ENCODE measurements at regions not wholly inside any gene's neighbourhood (a gene's known extent, or its start where the extent isn't known, plus 50 kb on each side); places are given as distances from the start of the nearest gene placed in this dataset.

DNA sequence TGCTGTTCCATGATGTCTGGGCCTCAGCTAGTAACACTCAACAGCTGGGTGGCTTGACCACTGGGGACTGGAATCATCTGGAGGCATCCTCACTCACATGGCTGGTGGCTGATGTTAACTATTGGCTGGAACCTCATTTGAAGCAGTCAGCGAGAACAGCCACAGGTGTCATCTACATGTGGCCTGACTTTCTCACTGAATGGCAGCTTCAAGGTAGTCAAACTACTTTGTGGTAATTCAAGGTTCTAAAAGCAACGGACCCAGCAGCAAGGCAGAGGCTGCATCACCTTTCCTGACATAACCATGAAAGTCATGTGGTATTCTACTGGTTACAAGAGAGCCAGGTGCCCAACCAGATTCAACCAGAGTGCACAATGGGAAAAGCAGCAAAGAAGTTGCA lies 115.9 kb upstream of the DST start:
- no peak for DNase-seq
- intact Hi-C loops (cut with micrococcal nuclease): loop anchor here (5.0 kb wide), 1 partner anchor 46 kb away; no protein-coding TSS in a partner anchor
- ATAC-seq: no peak

DNA sequence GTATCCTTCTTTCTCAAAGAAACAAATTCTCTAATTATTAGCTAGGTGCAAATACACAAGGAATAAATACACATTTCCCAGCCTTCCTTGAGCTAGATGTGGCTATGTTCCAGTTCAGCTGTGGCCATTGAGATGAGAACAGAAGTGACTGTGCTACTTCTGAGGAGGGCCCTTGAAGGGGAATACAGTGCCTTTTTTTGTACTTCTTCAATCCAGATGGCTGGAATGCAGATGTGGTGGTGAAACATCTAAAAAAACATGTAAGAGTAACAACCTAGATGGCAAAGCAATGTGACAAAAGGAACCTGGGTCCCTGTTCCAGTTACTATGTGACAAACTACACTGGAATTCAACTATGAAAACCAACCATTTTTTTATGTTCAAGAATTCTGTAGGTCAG lies 115.4 kb upstream of the DST start:
- ATAC-seq: peak; percentile 19
- intact Hi-C loops (cut with micrococcal nuclease): loop anchor here (5.0 kb wide), 1 partner anchor 46 kb away; no protein-coding TSS in a partner anchor
- DNase-seq: no peak

DNA sequence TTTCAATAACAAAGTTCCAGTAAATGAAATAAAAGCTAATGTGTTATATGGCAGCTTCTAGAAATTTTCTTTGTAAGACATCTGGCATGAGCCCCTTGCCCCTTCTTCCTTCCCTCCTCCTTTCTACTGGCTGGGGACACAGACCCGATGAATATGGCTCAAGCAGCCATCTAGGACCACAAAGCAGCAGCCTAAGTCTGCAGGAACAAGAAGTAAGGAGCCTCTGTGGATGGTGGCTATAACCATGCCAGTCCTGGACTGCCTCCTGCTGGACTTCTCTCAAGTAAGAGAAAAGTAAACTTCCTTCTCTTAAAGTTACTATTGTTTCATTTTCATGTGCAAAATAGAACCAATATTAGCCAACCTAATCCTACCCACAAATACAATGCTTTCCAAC lies 114.9 kb upstream of the DST start:
- intact Hi-C loops (cut with micrococcal nuclease): loop anchor here (5.0 kb wide), 1 partner anchor 45 kb away; no protein-coding TSS in a partner anchor
- ATAC-seq: peak; percentile 57
- DNase-seq: no peak

DNA sequence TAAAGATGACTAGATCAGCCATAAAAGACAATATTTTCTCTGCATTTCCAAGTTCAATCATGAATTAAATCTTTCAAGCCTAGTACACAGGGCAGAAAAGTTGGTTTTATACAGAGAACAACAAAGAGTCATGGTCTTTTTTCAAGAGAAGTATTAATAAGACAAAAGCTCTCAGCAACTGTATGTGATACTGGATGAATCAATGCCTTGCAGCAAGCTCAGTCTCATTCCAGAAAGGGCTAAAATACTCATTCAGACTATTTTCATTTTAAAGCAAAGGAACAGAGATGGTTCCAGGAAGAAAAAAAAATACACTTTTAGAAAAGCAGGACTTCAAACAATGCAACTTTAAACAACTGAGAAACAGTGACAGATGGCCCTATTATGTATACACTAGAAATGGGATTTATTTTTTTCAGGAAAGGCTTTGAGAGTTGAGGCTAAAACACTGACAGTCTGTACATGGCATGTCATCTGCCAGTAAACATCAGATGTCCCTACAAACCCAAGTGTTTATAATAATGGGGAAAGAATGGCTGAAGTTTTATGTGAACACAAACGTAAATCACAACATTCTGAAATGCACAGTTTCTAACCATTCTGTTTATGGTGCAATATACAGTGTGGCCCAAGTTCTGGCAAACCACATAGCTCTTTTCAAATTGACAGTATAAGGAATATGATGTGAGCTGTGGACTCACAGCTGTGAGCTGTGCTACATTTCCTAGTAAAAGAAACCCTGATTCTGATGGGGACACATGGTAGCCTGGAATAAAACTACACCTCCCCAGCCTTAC lies 114.3 kb upstream of the DST start:
- no peak for DNase-seq
- intact Hi-C loops (cut with micrococcal nuclease): loop anchor here (5.0 kb wide), 1 partner anchor 45 kb away; no protein-coding TSS in a partner anchor
- no peak for ATAC-seq

DNA sequence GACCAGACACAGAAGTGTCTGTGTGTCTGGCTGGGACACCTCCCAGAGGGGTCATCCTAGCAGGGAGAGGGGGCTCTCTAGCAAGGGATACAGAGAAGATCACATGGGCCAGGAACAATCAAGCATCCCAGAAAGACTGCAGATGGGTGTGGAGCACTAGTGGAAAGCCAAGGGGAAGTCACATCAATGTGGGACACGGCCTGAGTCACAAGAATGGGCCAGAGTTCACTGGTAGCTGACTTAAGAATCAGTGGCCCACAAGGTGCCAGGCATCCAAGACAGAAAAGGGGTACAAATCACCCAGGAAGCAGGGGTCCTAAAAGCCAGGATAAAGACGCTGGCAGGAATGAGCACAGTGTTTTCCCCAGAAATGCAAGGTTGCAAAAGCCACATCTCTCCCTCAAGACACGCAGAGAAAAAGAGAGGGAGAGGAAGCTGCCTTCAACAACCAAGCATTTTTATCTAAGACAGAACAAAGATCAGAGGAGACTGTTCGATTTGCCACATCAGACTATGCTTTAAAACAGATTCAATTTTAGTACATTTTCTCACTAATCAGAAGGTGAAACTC lies 113.6 kb upstream of the DST start:
- peak; percentile 38 for ATAC-seq
- no peak for DNase-seq
- intact Hi-C loops (cut with micrococcal nuclease): loop anchor here (5.0 kb wide), 1 partner anchor 44 kb away; no protein-coding TSS in a partner anchor

DNA sequence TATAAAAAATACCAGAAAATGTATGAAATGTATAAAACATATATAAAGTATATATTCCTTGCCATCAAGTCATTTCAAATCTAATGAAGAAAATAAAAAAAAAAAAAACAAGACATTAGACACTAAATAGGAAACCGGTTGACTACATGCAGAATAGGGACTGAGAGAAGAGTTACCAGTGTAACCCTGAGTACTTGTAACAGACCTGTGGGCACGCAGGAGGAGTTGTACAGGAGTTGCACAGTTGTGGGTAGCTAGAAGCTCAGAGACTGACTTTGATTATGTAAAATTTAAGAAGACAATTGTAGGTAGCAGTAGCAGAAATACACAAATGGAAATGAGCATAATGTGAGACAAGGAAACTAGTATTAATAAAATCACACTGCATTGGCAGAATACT lies 112.4 kb upstream of the DST start:
- DNase-seq (no peak), ATAC-seq (peak; percentile 50)
- intact Hi-C loops (cut with micrococcal nuclease): loop anchor here (5.0 kb wide), 1 partner anchor 43 kb away; no protein-coding TSS in a partner anchor

DNA sequence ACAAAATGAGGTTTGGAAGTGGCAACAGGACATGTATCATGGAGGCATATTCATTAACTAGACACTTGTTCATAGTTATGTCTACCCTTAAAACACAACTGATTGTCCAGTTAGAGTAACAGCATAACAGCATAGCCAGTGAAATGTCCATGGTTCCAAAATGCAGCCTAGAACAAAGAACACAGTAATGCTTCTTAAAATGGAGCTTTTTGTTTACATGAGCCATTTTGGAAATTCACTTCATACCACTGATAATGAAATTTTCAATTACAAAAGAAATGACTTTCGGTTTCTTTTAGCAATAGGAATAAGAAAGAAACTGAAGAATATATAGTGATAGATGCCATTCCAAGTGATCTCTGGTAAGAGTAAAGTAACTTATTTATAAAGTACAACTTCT lies 111.1 kb upstream of the DST start:
- ATAC-seq (no peak), DNase-seq (no peak)
- intact Hi-C loops (cut with micrococcal nuclease): no loop called here

DNA sequence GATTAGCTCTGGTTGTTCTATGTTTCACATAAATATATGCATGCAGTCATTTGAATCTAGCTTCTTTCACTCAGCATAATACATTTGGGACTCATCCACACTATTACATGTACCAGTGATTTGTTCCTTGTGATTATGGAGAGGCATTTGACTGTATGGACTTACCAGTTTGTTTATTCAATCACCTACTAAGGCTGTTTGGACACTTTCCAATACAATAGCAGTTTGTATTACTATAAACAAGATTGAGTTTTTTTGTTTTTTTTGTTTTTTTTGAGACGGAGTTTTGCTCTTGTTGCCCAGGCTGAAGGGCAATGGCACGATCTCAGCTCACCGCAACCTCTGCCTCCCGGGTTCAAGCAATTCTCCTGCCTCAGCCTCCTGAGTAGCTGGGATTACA lies 109.8 kb upstream of the DST start:
- ATAC-seq (no peak), DNase-seq (no peak)
- intact Hi-C loops (cut with micrococcal nuclease): no loop called here

DNA sequence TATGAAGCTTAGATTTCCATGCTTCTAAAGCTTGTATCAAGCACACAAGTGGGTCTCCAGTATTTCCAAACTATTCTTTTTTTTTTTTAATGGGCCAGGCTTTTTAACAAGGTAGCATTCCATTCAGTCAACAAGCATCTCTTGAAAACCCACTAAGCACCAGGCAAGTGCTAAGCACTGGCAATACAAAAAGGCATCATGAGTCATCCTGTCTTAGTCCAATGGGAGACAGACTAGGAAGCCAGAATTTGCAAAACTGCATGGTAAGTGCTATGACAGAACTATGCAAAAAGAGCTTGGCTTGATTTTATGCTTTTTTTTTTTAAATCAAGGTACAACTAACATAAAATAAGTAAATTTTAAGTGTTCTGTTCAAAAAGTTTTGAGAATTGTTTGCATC lies 109.3 kb upstream of the DST start:
- ATAC-seq (peak; percentile 49), DNase-seq (no peak)
- intact Hi-C loops (cut with micrococcal nuclease): no loop called here

DNA sequence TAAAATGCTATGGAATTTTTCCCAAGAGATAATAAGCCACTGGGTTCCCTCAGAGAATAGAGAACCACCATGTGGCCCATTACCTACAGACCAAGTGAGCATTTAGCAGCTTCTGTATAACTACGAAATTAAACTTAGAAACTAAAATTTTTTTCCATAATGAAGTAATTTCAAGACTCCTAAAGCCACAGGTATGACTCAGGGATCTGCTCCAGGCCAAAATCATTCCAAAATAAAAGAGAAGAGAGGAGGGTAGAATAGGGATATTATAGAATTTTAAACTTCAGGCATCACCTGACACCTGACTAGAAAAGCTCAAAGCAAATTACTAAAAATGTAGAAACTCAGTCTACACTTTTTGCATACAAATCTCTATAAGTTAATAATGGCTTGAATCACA lies 108.9 kb upstream of the DST start:
- intact Hi-C loops (cut with micrococcal nuclease): no loop called here
- no peak for ATAC-seq
- DNase-seq: no peak

DNA sequence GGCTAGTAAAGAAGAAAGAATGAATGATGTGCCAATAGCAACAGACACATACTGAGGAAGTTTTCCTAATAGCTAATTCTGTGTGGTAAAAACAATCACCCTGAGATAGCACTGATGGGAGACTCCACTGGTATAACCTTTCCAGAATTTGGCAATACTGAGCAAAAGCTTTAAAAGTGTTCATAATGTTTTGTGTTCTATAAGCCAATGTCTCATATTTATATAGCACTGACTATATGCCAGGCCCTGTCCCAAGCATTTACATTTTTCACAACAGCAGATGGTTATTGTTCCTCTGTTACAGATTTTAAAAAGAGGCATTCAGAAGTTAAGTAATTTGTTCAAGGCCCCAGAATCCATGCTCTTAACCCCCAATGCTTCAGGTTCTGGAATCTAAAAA lies 108.0 kb upstream of the DST start:
- ATAC-seq (no peak), DNase-seq (no peak)
- intact Hi-C loops (cut with micrococcal nuclease): no loop called here

DNA sequence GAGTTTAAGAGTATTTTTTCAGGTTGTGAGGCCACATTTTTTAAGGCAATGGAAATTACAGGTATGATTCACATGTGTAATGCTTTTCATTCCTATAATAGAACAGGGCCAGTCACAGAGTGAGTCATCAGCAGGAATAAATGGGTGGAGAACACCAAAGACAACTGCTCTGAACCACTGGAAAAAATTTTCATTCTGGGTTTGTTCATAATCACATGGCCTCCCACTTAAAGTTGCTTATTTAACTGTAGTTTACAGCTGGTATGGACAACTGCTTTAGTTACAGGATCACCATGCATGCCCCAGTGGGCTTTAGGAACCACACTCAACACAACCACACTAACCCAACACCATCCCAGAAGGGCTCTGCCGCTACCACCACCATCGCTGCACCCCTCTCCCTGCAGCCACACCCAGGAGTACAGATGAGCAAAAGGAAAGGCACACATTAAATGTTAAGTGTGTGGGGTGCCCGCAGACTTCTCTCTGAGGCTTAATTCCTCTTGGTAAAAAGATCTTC lies 107.0 kb upstream of the DST start:
- ATAC-seq (peak; percentile 17), DNase-seq (no peak)
- intact Hi-C loops (cut with micrococcal nuclease): no loop called here

DNA sequence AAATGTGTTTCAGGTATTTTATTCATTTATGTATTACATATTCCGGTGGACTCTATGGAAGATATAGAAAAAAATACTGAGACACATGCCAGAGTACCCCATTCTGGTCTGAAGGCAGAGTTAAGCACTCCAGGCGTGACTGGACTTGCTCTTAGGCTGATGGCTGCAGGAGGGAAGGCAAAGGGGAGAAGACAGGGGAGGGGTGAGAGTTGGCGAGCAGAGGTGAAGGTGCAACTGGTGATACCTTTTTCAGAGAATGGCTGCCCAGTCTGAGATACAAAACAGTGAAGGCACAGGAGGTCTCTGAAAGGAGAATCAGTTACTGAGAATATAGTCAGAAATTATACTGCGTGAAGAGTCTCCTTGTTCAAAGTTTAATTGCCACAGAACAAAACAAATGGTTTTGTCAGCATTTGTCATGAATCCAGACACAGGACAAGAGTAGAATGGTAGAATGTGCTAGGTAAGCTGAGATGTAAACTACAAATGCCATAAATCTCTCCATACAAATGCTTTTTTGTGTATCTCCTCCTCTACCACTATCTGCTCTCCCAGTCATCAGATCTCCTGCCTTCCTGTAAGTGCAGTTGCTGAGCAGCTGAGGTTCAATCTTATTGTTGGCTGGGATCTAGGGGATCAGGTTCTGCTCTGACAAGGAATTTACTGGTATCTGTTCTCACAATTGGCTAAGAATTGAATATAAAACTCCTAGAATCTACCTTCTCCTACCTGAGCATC lies 104.2 kb upstream of the DST start:
- intact Hi-C loops (cut with micrococcal nuclease): no loop called here
- ATAC-seq (no peak), DNase-seq (no peak)

DNA sequence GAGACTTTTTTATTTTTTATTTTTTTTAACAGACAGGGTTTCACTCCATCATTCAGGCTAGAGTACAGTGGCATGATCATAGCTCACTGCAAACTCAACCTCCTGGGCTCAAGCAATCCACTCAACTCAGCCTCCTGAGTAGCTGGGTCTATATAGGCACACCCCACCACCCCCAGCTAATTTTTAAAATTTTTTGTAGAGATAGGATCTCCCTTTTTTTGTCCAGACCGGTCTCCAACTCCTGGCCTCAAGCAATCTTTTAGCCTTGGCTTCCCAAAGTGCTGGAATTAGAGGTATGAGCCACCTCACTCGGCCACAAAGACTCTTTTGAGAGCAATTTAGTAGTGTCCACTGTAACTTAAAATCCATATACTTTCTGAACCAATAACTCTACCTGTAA lies 103.3 kb upstream of the DST start:
- no peak for DNase-seq
- ATAC-seq: no peak
- intact Hi-C loops (cut with micrococcal nuclease): no loop called here

DNA sequence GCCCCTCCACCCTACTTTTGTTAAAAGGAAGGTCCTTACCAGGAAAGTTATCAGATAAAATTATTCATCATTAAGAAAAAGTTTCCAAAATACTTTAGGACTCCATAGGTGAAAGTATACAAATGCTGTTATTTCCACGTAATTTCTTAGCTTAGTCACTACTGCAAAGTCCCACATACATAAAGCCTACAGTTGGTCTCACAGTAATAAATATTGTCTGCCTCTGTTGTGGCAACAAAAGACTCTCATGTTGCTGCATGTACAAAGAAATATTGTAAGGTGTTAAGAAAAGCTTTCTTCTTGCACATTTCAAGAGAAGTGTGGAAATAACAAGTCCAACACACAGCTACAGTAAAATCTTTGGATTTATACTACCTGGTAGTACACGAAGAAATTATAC lies 102.4 kb upstream of the DST start:
- intact Hi-C loops (cut with micrococcal nuclease): no loop called here
- ATAC-seq (no peak), DNase-seq (no peak)

DNA sequence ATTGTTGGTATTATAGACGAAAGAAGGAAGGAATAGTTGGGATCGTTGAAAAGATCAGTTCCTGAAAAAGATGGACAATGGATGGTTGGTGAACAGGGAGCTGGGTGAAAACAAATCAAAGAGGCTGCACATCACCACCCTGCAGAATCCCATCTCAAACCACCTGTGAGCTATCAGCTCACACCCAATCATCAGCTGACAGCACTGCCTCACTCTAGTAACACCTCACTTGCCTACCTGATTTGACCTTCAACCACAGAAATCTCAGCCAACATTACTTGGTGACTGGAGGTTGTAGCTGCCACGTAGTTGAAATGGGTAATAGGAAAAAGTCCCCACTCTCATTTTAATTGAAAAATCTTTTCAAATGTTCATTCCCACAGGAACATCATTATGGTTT lies 101.8 kb upstream of the DST start:
- DNase-seq (no peak), ATAC-seq (peak; percentile 85)
- intact Hi-C loops (cut with micrococcal nuclease): no loop called here

DNA sequence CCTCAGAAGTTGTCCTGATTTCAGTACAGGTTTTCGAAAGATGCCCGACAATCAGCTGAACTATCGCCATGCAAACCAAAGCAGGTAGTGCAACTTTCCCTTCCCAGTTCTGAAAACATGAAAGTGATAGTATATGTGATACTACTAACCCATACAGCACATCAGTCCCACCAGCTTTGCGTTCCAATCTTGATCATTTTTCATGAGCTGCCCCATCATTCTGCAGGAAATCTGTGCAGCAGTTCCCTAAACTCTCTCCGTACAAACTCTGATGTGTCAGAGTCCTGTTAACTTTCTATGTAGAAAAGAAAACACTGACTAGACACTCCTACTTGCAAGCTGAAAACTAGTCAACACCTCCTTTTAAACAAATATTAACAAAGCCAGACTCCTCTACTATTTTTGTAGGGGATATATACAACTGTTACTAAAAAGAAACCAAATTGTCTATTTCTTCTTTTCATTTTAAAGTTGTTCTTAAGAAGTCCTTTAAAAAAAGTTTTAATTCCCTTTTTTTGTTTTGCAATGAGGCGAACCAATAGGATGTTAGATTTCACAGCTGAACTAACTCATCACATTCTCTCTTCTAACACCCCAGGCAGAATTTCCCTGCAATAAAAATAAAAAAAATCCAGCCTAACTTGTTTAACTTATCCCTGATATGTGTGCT lies 99.6 kb upstream of the DST start:
- intact Hi-C loops (cut with micrococcal nuclease): no loop called here
- ATAC-seq: peak; percentile 20

DNA sequence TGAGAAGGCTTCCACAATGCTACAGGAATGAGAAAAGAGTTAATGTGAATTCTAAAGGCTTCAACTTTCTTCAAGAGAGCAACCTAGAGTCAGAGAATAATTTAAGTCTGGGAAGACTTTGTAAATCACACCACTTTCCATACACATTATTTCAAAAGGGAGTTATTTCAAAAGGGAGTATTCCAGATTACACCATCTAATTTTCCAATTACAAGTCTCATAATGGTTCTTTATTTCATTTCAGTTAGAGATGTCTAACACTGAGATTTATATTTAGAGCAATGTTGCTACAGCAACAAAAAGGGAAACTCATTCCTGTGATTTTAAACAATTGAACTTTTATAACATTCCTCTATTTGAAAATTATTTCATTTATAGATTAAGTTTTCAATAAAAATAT lies 98.8 kb upstream of the DST start:
- DNase-seq (no peak), ATAC-seq (no peak)
- intact Hi-C loops (cut with micrococcal nuclease): no loop called here

More for the DNA sequence above, 99.6 kb upstream of the DST start:
- DNase-seq: no peak

Data from left ventricle myocardium superior (tissue), 1 donor.